Colon (tissue), 2 donors: ENCODE measurements at regions not wholly inside any gene's neighbourhood (a gene's known extent, or its start where the extent isn't known, plus 50 kb on each side); places are given as distances from the start of the nearest gene placed in this dataset.

Experiments used
- FAIRE-seq: peaks from 2 replicates; lab custom pipeline; 2012; peaks lifted over from hg19 to GRCh38; lab: Jason Lieb, UNC
- donor health status: control.
- donor health status: control.

DNA sequence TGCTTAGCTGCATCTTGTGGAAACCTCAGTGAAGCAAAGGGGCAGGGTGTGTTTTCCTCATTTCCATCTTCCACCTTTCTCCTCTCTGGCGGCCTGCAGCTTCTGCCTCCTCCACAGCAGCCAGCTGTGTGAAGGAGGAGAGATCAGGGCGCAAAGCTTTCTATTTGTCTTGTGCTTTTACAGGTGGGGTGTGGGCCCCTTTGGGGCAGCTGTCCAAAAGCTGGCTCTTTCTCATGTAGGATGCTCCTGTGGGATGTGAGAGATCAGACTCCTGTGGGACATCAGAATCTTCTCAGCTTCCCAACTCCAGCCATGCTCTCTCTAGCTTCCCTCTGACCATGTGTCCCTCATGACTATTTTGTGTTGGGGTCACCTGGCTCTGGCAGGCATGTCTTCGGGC is 227.1 kb downstream of the MID1 start:
- no peak for FAIRE-seq

DNA sequence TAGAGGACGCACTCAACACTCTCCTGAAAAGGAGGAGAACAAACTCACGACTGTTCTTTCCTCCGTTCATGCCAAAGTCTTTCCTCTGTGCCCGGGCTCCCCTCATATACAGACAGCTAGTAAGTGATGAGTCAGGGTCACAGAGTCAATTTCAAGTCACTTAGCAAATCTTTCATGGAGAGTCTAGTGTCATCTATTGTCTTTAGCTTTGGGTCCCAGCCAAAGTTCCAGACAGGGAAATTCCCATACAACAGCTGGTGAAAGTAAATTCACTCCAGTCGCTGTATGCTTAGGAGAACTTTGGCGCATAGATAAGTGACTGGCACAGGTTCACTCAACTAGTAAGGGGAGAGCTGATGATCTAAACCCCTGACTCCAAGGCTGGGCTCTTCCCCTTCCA is 226.5 kb downstream of the MID1 start:
- no peak for FAIRE-seq

DNA sequence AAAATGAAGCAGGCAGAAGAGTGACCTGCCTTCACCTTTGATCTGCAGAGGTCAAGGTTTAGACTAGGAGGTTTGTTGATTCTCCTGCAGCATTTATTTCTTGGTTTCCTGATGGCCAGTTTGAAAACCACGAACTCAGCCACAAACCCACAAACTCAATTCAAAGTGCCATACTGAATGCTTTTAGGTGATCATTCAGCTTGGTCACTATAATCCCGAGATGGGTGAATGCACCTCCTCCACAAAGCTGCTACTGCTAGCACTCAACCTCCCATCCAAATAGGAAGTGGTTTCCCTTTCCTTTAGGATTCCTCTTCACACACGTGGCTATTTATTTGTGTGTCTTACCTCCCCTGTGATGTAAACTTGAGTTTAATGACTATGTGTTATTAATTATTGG is 225.2 kb downstream of the MID1 start:
- no peak for FAIRE-seq
